Prostate gland (tissue), 2 donors: ENCODE measurements at regions not wholly inside any gene's neighbourhood (a gene's known extent, or its start where the extent isn't known, plus 50 kb on each side); places are given as distances from the start of the nearest gene placed in this dataset.
A peak's percentile ranks its signal among the peaks of the same experiment; 100 is the strongest.

Experiments used
- DNase-seq: peaks from one replicate; pipeline ENCODE4 v3.0.0-alpha.2; 2019; ENCODE audit warnings: low spot score
- H3K27ac ChIP-seq, 2 donors: fragments of 200-600 bp; sonication (generic); 2 replicates each; pipeline ENCODE4 v1.5.1; 2017 to 2019
- H3K27me3 ChIP-seq: fragments of 200-600 bp; sonication (generic); replicated peaks from 2 replicates; pipeline ENCODE4 v1.5.1; 2019; ENCODE audit not compliant: insufficient read depth
- H3K36me3 ChIP-seq, 2 donors: fragments of 200-600 bp; sonication (generic); 1 replicate in 1 of 2; 2 replicates in 1 of 2; pipeline versions ENCODE4 v1.5.1 to v1.8.1; 2017 to 2019
- H3K4me1 ChIP-seq: fragments of 200-600 bp; sonication (generic); replicated peaks from 2 replicates; pipeline ENCODE4 v1.5.1; 2019
- H3K4me3 ChIP-seq, 2 donors: fragments of 200-600 bp; sonication (generic); 2 replicates each; pipeline ENCODE4 v1.5.1; 2017 to 2019
- H3K9me3 ChIP-seq: fragments of 200-600 bp; sonication (generic); 2 replicates; pipeline ENCODE4 v1.5.1; 2017
- CTCF ChIP-seq, 4 experiments: fragments of 200-600 bp in 2 of 4; fragments of 450-650 bp in 2 of 4; sonication (generic) in 2 of 4; IDR thresholded peaks; 1 replicate in 3 of 4; 2 replicates in 1 of 4; pipeline ENCODE4 v1.5.1; 2016 to 2019; ENCODE audit warnings: antibody characterized with exemption in 4 of 4, mild to moderate bottlenecking in 2 of 4, moderate library complexity in 2 of 4
- POLR2A ChIP-seq: fragments of 450-650 bp; IDR thresholded peaks from one replicate; pipeline ENCODE4 v1.6.1; 2016; ENCODE audit warnings: antibody characterized with exemption, mild to moderate bottlenecking
- POLR2AphosphoS5 ChIP-seq: sonication (generic); formaldehyde crosslinking; IDR thresholded peaks from one replicate; pipeline ENCODE4 v1.6.1; 2017; ENCODE audit warnings: antibody characterized with exemption
- WGBS: methylation state at CpG from one replicate; pipeline ENCODE4 v1.1.5; 2018; 5-methylcytosine and 5-hydroxymethylcytosine counted together
- intact Hi-C: fragments of 100-400 bp; cut with DNase I; formaldehyde crosslinking; loops from one replicate; pipeline ENCODE4 v1.14.2; 2022

- no peak overlapping the region for H3K4me3 ChIP-seq
- H3K27me3 ChIP-seq = no peaks in the 10 kb centered on the region
- H3K9me3 ChIP-seq = no peaks in the 10 kb centered on the region
- intact Hi-C loops = loop anchor here (10.0 kb wide), 1 partner anchor 57 kb away; no protein-coding TSS in a partner anchor
- H3K4me1 ChIP-seq = no peaks in the 10 kb centered on the region
- no peak for TF ChIP-seq POLR2AphosphoS5
- TF ChIP-seq POLR2A = no peak
- no peak for TF ChIP-seq CTCF (IDR thresholded peaks at IDR 0.05)
- DNase-seq = no peak
- peak overlapping the region in 1 of 2 donors; percentile 26 for H3K27ac ChIP-seq
- WGBS = 26% methylated on average over 5 of the region's 5 CpGs
- H3K36me3 ChIP-seq = no peaks in the 10 kb centered on the region
These were observed 106.0 kb upstream of the CYP1B1 start for GRCh38 chr2:38181806-38182491.

- H3K27me3 ChIP-seq = no peaks in the 10 kb centered on the region
- no peak for TF ChIP-seq CTCF (IDR thresholded peaks at IDR 0.05)
- TF ChIP-seq POLR2A = no peak
- no peak for TF ChIP-seq POLR2AphosphoS5
- no peak overlapping the region for H3K27ac ChIP-seq
- no peaks in the 10 kb centered on the region for H3K9me3 ChIP-seq
- WGBS = 61% methylated on average over 3 of the region's 3 CpGs
- intact Hi-C loops = loop anchor here (10.0 kb wide), 1 partner anchor 56 kb away; no protein-coding TSS in a partner anchor
- no peak overlapping the region for H3K4me3 ChIP-seq
- no peaks in the 10 kb centered on the region for H3K4me1 ChIP-seq
- no peak for DNase-seq
- H3K36me3 ChIP-seq = no peaks in the 10 kb centered on the region
These were observed 104.8 kb upstream of the CYP1B1 start for GRCh38 chr2:38180754-38181153.

GRCh38 chr2:38178556-38179419, 102.8 kb upstream of the CYP1B1 start:
- whole genome bisulfite sequencing = 62% methylated on average over 5 of the region's 5 CpGs

GRCh38 chr2:38178119-38178518, 102.2 kb upstream of the CYP1B1 start:
- Histone ChIP-seq H3K4me3 (no peak overlapping the region), H3K27ac (no peak overlapping the region), H3K36me3 (no peaks in the 10 kb centered on the region), H3K9me3 (no peaks in the 10 kb centered on the region), H3K4me1 (no peaks in the 10 kb centered on the region), H3K27me3 (no peaks in the 10 kb centered on the region)
- intact Hi-C loops = no loop called here
- no peak for DNase-seq
- 60% methylated on average over 3 of the region's 3 CpGs for WGBS
- no peak for TF ChIP-seq POLR2AphosphoS5
- TF ChIP-seq POLR2A = no peak
- TF ChIP-seq CTCF (IDR thresholded peaks at IDR 0.05) = no peak

More at GRCh38 chr2:38178556-38179419, 102.8 kb upstream of the CYP1B1 start:
- intact Hi-C loops = no loop called here
- TF ChIP-seq CTCF (IDR thresholded peaks at IDR 0.05) (no peak), POLR2A (no peak), POLR2AphosphoS5 (no peak)
- H3K4me1 ChIP-seq = no peaks in the 10 kb centered on the region
- no peaks in the 10 kb centered on the region for H3K27me3 ChIP-seq
- no peaks in the 10 kb centered on the region for H3K9me3 ChIP-seq
- no peak overlapping the region for H3K4me3 ChIP-seq
- no peak for DNase-seq
- H3K27ac ChIP-seq = no peak overlapping the region
- no peaks in the 10 kb centered on the region for H3K36me3 ChIP-seq
